Lower leg skin (tissue), 3 donors: ENCODE measurements at regions not wholly inside any gene's neighbourhood (a gene's known extent, or its start where the extent isn't known, plus 50 kb on each side); places are given as distances from the start of the nearest gene placed in this dataset.

Source experiments
- CTCF ChIP-seq, 3 donors: fragments of 450-650 bp; IDR thresholded peaks; one replicate each; pipeline ENCODE4 v1.5.1; 2016; ENCODE audit warnings: antibody characterized with exemption in 3 of 3, mild to moderate bottlenecking in 3 of 3, moderate library complexity in 2 of 3
- POLR2A ChIP-seq, 2 donors: fragments of 450-650 bp; IDR thresholded peaks; one replicate each; pipeline ENCODE4 v1.6.1; 2016 to 2017; ENCODE audit warnings: antibody characterized with exemption in 2 of 2, mild to moderate bottlenecking in 1 of 2, moderate library complexity in 1 of 2

- TF ChIP-seq CTCF (IDR thresholded peaks at IDR 0.05) (no peak), POLR2A (IDR thresholded peaks at IDR 0.05) (no peak)
These were observed 186.8 kb downstream of the FAM181B start for GRCh38 chr11:82546661-82547557.
